OCI-LY7 (cell line): ENCODE measurements at regions not wholly inside any gene's neighbourhood (a gene's known extent, or its start where the extent isn't known, plus 50 kb on each side); places are given as distances from the start of the nearest gene placed in this dataset.

Source experiments
- EZH2phosphoT487 ChIP-seq: fragments of 200-600 bp; sonication (generic); IDR thresholded peaks from 2 replicates; pipeline ENCODE4 v1.6.1; 2018; ENCODE audit warnings: low read depth, borderline replicate concordance, mild to moderate bottlenecking, mixed run types, antibody characterized with exemption, low read length, moderate library complexity, mixed read lengths
- TF ChIP-seq, protein P1 (sequence below): fragments of 200-600 bp; sonication (generic); conservative IDR thresholded peaks from 2 replicates; pipeline ENCODE4 v1.5.1; 2014; ENCODE audit warnings: mild to moderate bottlenecking, antibody characterized with exemption, low read length, moderate library complexity, mixed read lengths

DNA sequence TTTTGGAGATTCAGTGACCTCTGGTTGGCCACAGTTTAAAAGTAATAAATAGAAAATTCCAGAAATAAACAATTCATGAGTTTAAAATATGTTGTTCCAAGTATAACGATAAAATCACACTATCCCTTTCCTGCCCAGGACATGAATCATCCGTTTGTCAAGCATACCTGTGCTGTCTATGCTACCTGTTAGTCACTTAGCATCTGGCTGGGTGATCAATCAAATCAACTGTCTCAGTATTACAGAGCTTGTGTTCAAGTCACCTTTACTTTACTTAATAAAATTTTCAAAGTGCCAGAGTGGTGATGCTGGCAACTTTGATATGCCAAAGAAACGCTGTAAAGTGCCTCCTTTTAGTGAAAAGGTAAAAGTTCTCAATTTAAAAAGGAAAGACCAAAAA lies 979.5 kb upstream of the NDST4 start:
- TF ChIP-seq, protein P1, sequence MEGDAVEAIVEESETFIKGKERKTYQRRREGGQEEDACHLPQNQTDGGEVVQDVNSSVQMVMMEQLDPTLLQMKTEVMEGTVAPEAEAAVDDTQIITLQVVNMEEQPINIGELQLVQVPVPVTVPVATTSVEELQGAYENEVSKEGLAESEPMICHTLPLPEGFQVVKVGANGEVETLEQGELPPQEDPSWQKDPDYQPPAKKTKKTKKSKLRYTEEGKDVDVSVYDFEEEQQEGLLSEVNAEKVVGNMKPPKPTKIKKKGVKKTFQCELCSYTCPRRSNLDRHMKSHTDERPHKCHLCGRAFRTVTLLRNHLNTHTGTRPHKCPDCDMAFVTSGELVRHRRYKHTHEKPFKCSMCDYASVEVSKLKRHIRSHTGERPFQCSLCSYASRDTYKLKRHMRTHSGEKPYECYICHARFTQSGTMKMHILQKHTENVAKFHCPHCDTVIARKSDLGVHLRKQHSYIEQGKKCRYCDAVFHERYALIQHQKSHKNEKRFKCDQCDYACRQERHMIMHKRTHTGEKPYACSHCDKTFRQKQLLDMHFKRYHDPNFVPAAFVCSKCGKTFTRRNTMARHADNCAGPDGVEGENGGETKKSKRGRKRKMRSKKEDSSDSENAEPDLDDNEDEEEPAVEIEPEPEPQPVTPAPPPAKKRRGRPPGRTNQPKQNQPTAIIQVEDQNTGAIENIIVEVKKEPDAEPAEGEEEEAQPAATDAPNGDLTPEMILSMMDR = no peak
- TF ChIP-seq EZH2phosphoT487 = no peak
